A549 (cell line): ENCODE measurements at regions not wholly inside any gene's neighbourhood (a gene's known extent, or its start where the extent isn't known, plus 50 kb on each side); places are given as distances from the start of the nearest gene placed in this dataset.

Experiments used
- MAX ChIP-seq: IDR thresholded peaks from 2 replicates; pipeline ENCODE4 v1.6.1; 2012
- POLR2A ChIP-seq: IDR thresholded peaks from 2 replicates; pipeline ENCODE4 v1.6.1; 2012; ENCODE audit warnings: mild to moderate bottlenecking, low read length
- RFX5 ChIP-seq: fragments of 450-650 bp; IDR thresholded peaks from 2 replicates; pipeline ENCODE4 v1.7.1; 2014; ENCODE audit warnings: antibody characterized with exemption, mild to moderate bottlenecking, moderate library complexity
- SMC3 ChIP-seq: fragments of >200 bp; sonication (Bioruptor Twin); formaldehyde crosslinking; IDR thresholded peaks from 3 replicates; pipeline ENCODE4 v1.6.1; 2018; ENCODE audit warnings: inconsistent platforms
- ZC3H11A ChIP-seq: fragments of 450-650 bp; IDR thresholded peaks from 2 replicates; pipeline ENCODE4 v1.6.1; 2014; ENCODE audit warnings: antibody characterized with exemption, mild to moderate bottlenecking
- TF ChIP-seq, protein P1 (sequence below): fragments of >200 bp; sonication (Bioruptor Twin); formaldehyde crosslinking; IDR thresholded peaks from 2 replicates; pipeline ENCODE4 v1.6.1; 2016
- TF ChIP-seq, protein P2 (sequence below): fragments of >200 bp; sonication (Bioruptor Twin); formaldehyde crosslinking; IDR thresholded peaks from 3 replicates; pipeline ENCODE4 v1.5.1; 2016
- TF ChIP-seq, protein P3 (sequence below): fragments of 450-650 bp; IDR thresholded peaks from 2 replicates; pipeline ENCODE4 v1.6.1; 2014; ENCODE audit warnings: antibody characterized with exemption

DNA sequence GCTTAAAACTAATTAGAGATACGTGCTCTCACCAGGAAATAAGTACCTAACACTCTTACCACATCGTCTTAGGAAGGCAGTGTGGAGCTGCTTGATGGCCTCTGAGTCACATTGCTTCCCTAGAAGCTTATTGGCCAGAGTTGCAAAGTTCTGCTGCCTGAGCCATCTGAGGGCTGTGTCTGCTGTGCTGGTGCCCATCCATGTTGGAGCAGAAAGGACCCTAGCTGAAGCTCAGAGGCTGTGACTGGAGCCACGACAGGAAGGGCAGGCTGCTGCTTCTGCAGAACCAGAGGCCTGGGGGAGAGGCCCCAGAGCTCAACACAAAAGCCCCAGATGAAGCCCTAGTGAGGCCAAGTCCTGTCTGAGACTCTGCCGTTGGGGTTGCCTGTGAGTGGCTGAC lies 64.8 kb upstream of the IGFBP3 start:
- TF ChIP-seq, protein P1, sequence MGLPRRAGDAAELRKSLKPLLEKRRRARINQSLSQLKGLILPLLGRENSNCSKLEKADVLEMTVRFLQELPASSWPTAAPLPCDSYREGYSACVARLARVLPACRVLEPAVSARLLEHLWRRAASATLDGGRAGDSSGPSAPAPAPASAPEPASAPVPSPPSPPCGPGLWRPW: no peak
- TF ChIP-seq, protein P2, sequence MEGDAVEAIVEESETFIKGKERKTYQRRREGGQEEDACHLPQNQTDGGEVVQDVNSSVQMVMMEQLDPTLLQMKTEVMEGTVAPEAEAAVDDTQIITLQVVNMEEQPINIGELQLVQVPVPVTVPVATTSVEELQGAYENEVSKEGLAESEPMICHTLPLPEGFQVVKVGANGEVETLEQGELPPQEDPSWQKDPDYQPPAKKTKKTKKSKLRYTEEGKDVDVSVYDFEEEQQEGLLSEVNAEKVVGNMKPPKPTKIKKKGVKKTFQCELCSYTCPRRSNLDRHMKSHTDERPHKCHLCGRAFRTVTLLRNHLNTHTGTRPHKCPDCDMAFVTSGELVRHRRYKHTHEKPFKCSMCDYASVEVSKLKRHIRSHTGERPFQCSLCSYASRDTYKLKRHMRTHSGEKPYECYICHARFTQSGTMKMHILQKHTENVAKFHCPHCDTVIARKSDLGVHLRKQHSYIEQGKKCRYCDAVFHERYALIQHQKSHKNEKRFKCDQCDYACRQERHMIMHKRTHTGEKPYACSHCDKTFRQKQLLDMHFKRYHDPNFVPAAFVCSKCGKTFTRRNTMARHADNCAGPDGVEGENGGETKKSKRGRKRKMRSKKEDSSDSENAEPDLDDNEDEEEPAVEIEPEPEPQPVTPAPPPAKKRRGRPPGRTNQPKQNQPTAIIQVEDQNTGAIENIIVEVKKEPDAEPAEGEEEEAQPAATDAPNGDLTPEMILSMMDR: no peak
- TF ChIP-seq RFX5 (no peak), SMC3 (no peak), ZC3H11A (no peak), MAX (0 out of 2 replicates have a peak, but pooled peaks have one; percentile 25), POLR2A (no peak)
- TF ChIP-seq, protein P3, sequence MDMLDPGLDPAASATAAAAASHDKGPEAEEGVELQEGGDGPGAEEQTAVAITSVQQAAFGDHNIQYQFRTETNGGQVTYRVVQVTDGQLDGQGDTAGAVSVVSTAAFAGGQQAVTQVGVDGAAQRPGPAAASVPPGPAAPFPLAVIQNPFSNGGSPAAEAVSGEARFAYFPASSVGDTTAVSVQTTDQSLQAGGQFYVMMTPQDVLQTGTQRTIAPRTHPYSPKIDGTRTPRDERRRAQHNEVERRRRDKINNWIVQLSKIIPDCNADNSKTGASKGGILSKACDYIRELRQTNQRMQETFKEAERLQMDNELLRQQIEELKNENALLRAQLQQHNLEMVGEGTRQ: no peak
